ENCODE measurements at regions not wholly inside any gene's neighbourhood (a gene's known extent, or its start where the extent isn't known, plus 50 kb on each side); places are given as distances from the start of the nearest gene placed in this dataset.

DNA sequence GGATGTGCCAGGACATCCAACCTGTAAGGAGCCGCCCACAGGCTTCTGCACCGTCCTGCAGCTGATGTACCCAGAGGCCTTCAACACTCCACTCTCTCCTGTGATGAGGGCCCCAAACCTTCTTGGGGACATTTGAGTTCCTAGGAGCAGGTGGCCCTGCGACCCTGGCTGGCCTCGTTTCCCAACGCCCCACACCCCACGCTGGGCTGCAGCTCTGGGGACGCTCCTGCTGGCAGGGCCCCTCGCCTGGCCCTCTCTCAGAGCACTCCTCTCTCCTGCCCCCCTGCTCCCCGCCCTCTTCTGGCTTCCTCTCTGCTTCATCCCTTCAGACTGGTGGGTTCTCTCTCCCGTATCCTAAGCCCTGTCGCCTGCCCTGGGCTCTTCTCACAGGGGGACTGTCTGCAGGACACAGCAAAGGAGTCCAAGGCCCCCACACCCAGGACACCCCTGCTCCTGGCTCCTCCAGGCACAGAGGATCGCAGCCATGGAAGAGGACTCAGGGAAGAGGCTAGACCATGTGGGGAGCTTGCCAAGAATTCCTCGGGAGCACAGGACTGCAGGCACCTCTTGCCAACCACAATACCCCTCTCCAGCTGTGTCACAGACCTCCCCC, 541.4 kb downstream of the TCERG1L start:
- CTCF ChIA-PET (ENCODE audit: unreplicated experiment) = no interaction called here
- Histone ChIP-seq H3K36me3 (ENCODE audit: insufficient read depth, low read length) (no peaks in the 10 kb centered on the region), H4K20me1 (ENCODE audit: insufficient read depth, low read length) (no peaks in the 10 kb centered on the region), H2AFZ (ENCODE audit: low read length) (no peak overlapping the region), H3K4me1 (ENCODE audit: insufficient read depth, low read length, poor library complexity, severe bottlenecking) (no peaks in the 10 kb centered on the region), H3K9me2 (ENCODE audit: insufficient read depth, low read length) (no peaks in the 10 kb centered on the region), H3K4me2 (ENCODE audit: low read length) (no peak overlapping the region), H3K79me2 (ENCODE audit: insufficient read depth, low read depth, low read length) (no peaks in the 10 kb centered on the region), H3K9me3 (ENCODE audit: low read length) (no peaks in the 10 kb centered on the region), H3K27ac (ENCODE audit: low read depth, low read length, poor library complexity, severe bottlenecking) (no peak overlapping the region), H3K4me3 (ENCODE audit: low read depth, low read length, poor library complexity, severe bottlenecking) (no peak overlapping the region)
- POLR2A ChIA-PET = no interaction called here
- no peak for TF ChIP-seq EZH2phosphoT487 (IDR thresholded peaks at IDR 0.05; ENCODE audit: borderline replicate concordance, low read depth, low read length)
- no peak for TF ChIP-seq CTCF (conservative IDR thresholded peaks at IDR 0.05; ENCODE audit: low read length)
- no TSS peak for BruUV-seq (replicated peaks)
- no peak for DNase-seq (ENCODE audit: low spot score)
- intact Hi-C loops (cut with micrococcal nuclease; ENCODE audit: unreplicated experiment) = no loop called here

DNA sequence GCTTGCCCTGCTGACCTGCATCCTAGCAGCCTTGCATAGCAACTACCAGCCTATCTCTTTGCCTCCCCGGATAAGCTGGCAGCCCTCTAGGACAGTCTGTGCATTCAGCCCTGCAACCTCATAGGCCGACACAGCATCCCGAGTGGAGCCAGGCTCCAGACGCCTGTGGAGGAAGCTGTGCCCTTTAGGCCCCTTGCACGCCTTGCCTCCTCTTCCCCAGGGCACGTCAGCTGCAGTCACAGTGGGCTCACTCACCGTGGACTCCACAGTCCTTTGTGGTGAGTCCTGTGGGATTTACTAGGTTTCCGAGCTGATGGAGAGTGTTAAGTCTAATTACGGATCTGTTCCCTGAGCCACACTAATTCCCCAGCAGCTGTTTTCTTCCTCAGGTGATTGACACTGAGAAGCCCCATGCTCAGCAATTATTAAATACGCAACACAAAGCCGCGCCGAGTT, 540.0 kb downstream of the TCERG1L start:
- no peak overlapping the region for H3K4me3 ChIP-seq (ENCODE audit: low read depth, low read length, poor library complexity, severe bottlenecking)
- no TSS peak for BruUV-seq (replicated peaks)
- no peak overlapping the region for H2AFZ ChIP-seq (ENCODE audit: low read length)
- no peaks in the 10 kb centered on the region for H4K20me1 ChIP-seq (ENCODE audit: insufficient read depth, low read length)
- ChIA-PET CTCF (ENCODE audit: unreplicated experiment) (no interaction called here), POLR2A (interaction anchor here (0.5 kb wide), 1 partner anchor 547 kb away, joined by 3 read pairs; no protein-coding TSS in a partner anchor)
- H3K79me2 ChIP-seq (ENCODE audit: insufficient read depth, low read depth, low read length) = no peaks in the 10 kb centered on the region
- no peaks in the 10 kb centered on the region for H3K36me3 ChIP-seq (ENCODE audit: insufficient read depth, low read length)
- H3K4me2 ChIP-seq (ENCODE audit: low read length) = no peak overlapping the region
- no peaks in the 10 kb centered on the region for H3K9me3 ChIP-seq (ENCODE audit: low read length)
- TF ChIP-seq EZH2phosphoT487 (IDR thresholded peaks at IDR 0.05; ENCODE audit: borderline replicate concordance, low read depth, low read length) (no peak), CTCF (conservative IDR thresholded peaks at IDR 0.05; ENCODE audit: low read length) (no peak)
- no peaks in the 10 kb centered on the region for H3K9me2 ChIP-seq (ENCODE audit: insufficient read depth, low read length)
- no peaks in the 10 kb centered on the region for H3K4me1 ChIP-seq (ENCODE audit: insufficient read depth, low read length, poor library complexity, severe bottlenecking)
- no peak for DNase-seq (ENCODE audit: low spot score)
- no peak overlapping the region for H3K27ac ChIP-seq (ENCODE audit: low read depth, low read length, poor library complexity, severe bottlenecking)
- intact Hi-C loops (cut with micrococcal nuclease; ENCODE audit: unreplicated experiment) = no loop called here

DNA sequence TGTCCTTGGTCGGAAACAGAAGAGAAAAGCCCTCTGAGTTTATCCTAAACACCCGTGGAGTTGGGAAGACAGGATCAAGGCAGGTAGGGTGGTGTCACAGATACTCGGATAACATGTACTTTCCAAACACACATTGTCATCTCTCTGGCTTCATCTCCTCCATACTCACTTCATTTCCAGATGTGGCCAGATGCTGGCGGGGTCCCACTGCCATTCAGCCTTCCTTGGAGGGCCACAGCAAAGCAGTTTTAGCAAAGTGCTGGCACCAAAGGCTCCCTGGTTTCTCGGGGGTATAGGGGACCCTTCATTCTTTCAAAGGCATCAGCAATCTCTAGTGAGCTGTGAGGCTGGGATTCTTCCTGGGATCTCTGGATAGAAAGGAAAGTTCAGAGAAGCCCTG, 539.5 kb downstream of the TCERG1L start:
- no TSS peak for BruUV-seq (replicated peaks)
- no peaks in the 10 kb centered on the region for H4K20me1 ChIP-seq (ENCODE audit: insufficient read depth, low read length)

More for the DNA sequence above, 539.5 kb downstream of the TCERG1L start:
- CTCF ChIA-PET (ENCODE audit: unreplicated experiment) = no interaction called here
- Histone ChIP-seq H3K27ac (ENCODE audit: low read depth, low read length, poor library complexity, severe bottlenecking) (no peak overlapping the region), H3K79me2 (ENCODE audit: insufficient read depth, low read depth, low read length) (no peaks in the 10 kb centered on the region), H3K4me3 (ENCODE audit: low read depth, low read length, poor library complexity, severe bottlenecking) (no peak overlapping the region), H2AFZ (ENCODE audit: low read length) (no peak overlapping the region), H3K4me1 (ENCODE audit: insufficient read depth, low read length, poor library complexity, severe bottlenecking) (no peaks in the 10 kb centered on the region), H3K4me2 (ENCODE audit: low read length) (no peak overlapping the region), H3K9me2 (ENCODE audit: insufficient read depth, low read length) (no peaks in the 10 kb centered on the region), H3K36me3 (ENCODE audit: insufficient read depth, low read length) (no peaks in the 10 kb centered on the region), H3K9me3 (ENCODE audit: low read length) (no peaks in the 10 kb centered on the region)
- no peak for DNase-seq (ENCODE audit: low spot score)
- no peak for TF ChIP-seq CTCF (conservative IDR thresholded peaks at IDR 0.05; ENCODE audit: low read length)
- no peak for TF ChIP-seq EZH2phosphoT487 (IDR thresholded peaks at IDR 0.05; ENCODE audit: borderline replicate concordance, low read depth, low read length)
- POLR2A ChIA-PET = no interaction called here
- intact Hi-C loops (cut with micrococcal nuclease; ENCODE audit: unreplicated experiment) = no loop called here
